Endodermal cell (in vitro differentiated cells): ENCODE measurements at regions not wholly inside any gene's neighbourhood (a gene's known extent, or its start where the extent isn't known, plus 50 kb on each side); places are given as distances from the start of the nearest gene placed in this dataset.

Experiments
- DNase-seq: peaks from one replicate; pipeline ENCODE4 v3.0.0-alpha.2; 2017
- H3K27ac ChIP-seq: 2 replicates; pipeline ENCODE4 v1.5.1; 2013; ENCODE audit warnings: mild to moderate bottlenecking, low read depth, low read length, moderate library complexity
- H3K27me3 ChIP-seq: 2 replicates; pipeline ENCODE4 v1.6.1; 2013; ENCODE audit warnings: mild to moderate bottlenecking, low read length, moderate library complexity; ENCODE audit not compliant: insufficient read depth, control insufficient read depth, poor library complexity, severe bottlenecking
- H3K36me3 ChIP-seq: 2 replicates; pipeline ENCODE4 v1.7.0; 2013; ENCODE audit warnings: mild to moderate bottlenecking, low read length, moderate library complexity; ENCODE audit not compliant: control insufficient read depth, insufficient read depth
- H3K4me1 ChIP-seq: one replicate; pipeline ENCODE4 v1.7.0; 2013; ENCODE audit warnings: low read length; ENCODE audit not compliant: control insufficient read depth, insufficient read depth
- H3K4me3 ChIP-seq: 2 replicates; pipeline ENCODE4 v1.5.1; 2013; ENCODE audit warnings: mild to moderate bottlenecking, low read length, moderate library complexity
- H3K9ac ChIP-seq: 2 replicates; pipeline ENCODE4 v1.6.1; 2013; ENCODE audit warnings: mild to moderate bottlenecking, low read length, moderate library complexity; ENCODE audit not compliant: poor library complexity, severe bottlenecking; ENCODE audit errors: extremely low read depth
- H3K9me3 ChIP-seq: 2 replicates; pipeline ENCODE4 v1.6.1; 2013; ENCODE audit warnings: mild to moderate bottlenecking, low read length, moderate library complexity; ENCODE audit not compliant: control insufficient read depth
- H3K27ac Mint-ChIP-seq: 2 replicates; pipeline ENCODE4 v1.8.0; 2020; ENCODE audit warnings: mixed read lengths
- H3K27me3 Mint-ChIP-seq: 2 replicates; pipeline ENCODE4 v1.8.0; 2021; ENCODE audit warnings: mild to moderate bottlenecking, mixed read lengths; ENCODE audit not compliant: insufficient read depth
- H3K36me3 Mint-ChIP-seq: 2 replicates; pipeline ENCODE4 v1.8.0; 2020; ENCODE audit warnings: low read depth, mixed read lengths
- H3K4me1 Mint-ChIP-seq: 2 replicates; pipeline ENCODE4 v1.8.0; 2020; ENCODE audit warnings: mixed read lengths
- H3K4me3 Mint-ChIP-seq: 2 replicates; pipeline ENCODE4 v1.8.0; 2020; ENCODE audit warnings: mild to moderate bottlenecking, moderate library complexity, mixed read lengths
- H3K9me3 Mint-ChIP-seq: 2 replicates; pipeline ENCODE4 v1.8.0; 2020; ENCODE audit warnings: mild to moderate bottlenecking, mixed read lengths
- CTCF ChIP-seq: fragments of 200-600 bp; sonication (generic); conservative IDR thresholded peaks from 2 replicates; pipeline ENCODE4 v1.5.0; 2021; ENCODE audit warnings: antibody characterized with exemption, mild to moderate bottlenecking
- WGBS, 2 experiments: methylation state at CpG; one replicate each; pipeline versions ENCODE4 v1.1.5 to v1.1.7; 2013; ENCODE audit warnings: missing lambda C conversion rate in 2 of 2, mixed read lengths in 1 of 2; ENCODE audit not compliant: insufficient coverage in 1 of 2, insufficient read length in 1 of 2; 5-methylcytosine and 5-hydroxymethylcytosine counted together

- Mint-ChIP-seq H3K4me3 (no peak overlapping the region), H3K9me3 (no peaks in the 10 kb centered on the region), H3K27me3 (no peaks in the 10 kb centered on the region), H3K36me3 (no peaks in the 10 kb centered on the region), H3K4me1 (peaks cover 19% of the 10 kb centered on the region), H3K27ac (no peak overlapping the region)
- Histone ChIP-seq H3K9ac (no peak overlapping the region), H3K4me3 (no peak overlapping the region), H3K9me3 (no peaks in the 10 kb centered on the region), H3K27ac (no peak overlapping the region), H3K36me3 (no peaks in the 10 kb centered on the region), H3K27me3 (no peaks in the 10 kb centered on the region), H3K4me1 (peaks cover 4% of the 10 kb centered on the region)
- no peak for DNase-seq
- TF ChIP-seq CTCF: no peak
- 93 to 97% methylated on average over 4 to 5 of the region's 5 CpGs for WGBS, 2 experiments
These were observed 321.2 kb downstream of the WDR72 start for GRCh38 chr15:53437985-53438841.

GRCh38 chr15:53437366-53437765 is 322.1 kb downstream of the WDR72 start:
- H3K36me3 Mint-ChIP-seq: no peaks in the 10 kb centered on the region
- no peaks in the 10 kb centered on the region for H3K27me3 ChIP-seq
- peaks cover 4% of the 10 kb centered on the region for H3K4me1 ChIP-seq
- H3K4me1 Mint-ChIP-seq: peaks cover 13% of the 10 kb centered on the region
- 95 to 100% methylated on average over 1 to 2 of the region's 2 CpGs for WGBS, 2 experiments
- TF ChIP-seq CTCF: no peak
- no peaks in the 10 kb centered on the region for H3K27me3 Mint-ChIP-seq
- no peaks in the 10 kb centered on the region for H3K36me3 ChIP-seq
- no peak overlapping the region for H3K27ac ChIP-seq
- no peak for DNase-seq
- no peak overlapping the region for H3K4me3 ChIP-seq
- no peak overlapping the region for H3K4me3 Mint-ChIP-seq
- H3K9me3 Mint-ChIP-seq: no peaks in the 10 kb centered on the region
- H3K9ac ChIP-seq: no peak overlapping the region
- no peak overlapping the region for H3K27ac Mint-ChIP-seq
- H3K9me3 ChIP-seq: no peaks in the 10 kb centered on the region

DNA sequence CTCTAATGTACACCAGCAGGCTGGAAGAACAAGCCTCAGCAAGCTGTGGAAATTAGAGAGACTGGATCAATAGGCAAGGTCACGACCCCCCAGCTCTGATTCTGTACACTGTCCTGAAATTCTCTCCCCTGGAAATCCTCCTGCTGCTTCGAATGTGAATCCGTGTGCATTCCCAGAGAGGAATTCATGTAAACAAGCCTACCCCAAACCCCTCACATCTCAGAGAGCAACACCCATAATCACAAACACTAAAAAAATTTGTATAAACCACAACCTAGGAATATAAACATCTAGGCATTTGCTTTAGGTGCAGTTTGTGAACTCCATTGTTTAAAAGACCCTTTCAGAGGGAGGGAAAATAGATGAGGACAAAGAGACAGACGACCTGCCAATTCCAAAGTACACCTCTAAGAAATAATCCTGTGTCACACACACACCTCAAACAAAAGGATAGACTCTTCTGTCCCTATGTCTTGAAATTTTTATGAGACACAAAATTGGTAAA is 325.2 kb downstream of the WDR72 start:
- Mint-ChIP-seq H3K36me3 (peaks cover 7% of the 10 kb centered on the region), H3K27me3 (no peaks in the 10 kb centered on the region), H3K4me3 (no peak overlapping the region), H3K9me3 (peaks cover 11% of the 10 kb centered on the region), H3K4me1 (peaks cover 26% of the 10 kb centered on the region), H3K27ac (no peak overlapping the region)
- H3K27ac ChIP-seq: no peak overlapping the region
- no peak overlapping the region for H3K9ac ChIP-seq
- H3K9me3 ChIP-seq: no peaks in the 10 kb centered on the region
- no peak for DNase-seq
- H3K4me3 ChIP-seq: no peak overlapping the region
- H3K27me3 ChIP-seq: no peaks in the 10 kb centered on the region
- WGBS, 2 experiments: 50 to 84% methylated on average over 2 to 4 of the region's 4 CpGs
- H3K4me1 ChIP-seq: peaks cover 4% of the 10 kb centered on the region
- H3K36me3 ChIP-seq: no peaks in the 10 kb centered on the region
- TF ChIP-seq CTCF: no peak
